SK-N-SH treated with all-trans-retinoic acid at 6 μM for 48 hours (cell line): ENCODE measurements at regions not wholly inside any gene's neighbourhood (a gene's known extent, or its start where the extent isn't known, plus 50 kb on each side); places are given as distances from the start of the nearest gene placed in this dataset.

Source experiments
- ARNTL ChIP-seq: fragments of 450-650 bp; formaldehyde crosslinking; IDR thresholded peaks from 2 replicates; pipeline ENCODE4 v1.5.0; 2020; ENCODE audit warnings: low read depth, mild to moderate bottlenecking, moderate library complexity, borderline replicate concordance
- PATZ1 ChIP-seq: fragments of 250-450 bp; sonication (Bioruptor Pico); IDR thresholded peaks from 2 replicates; pipeline ENCODE4 v1.8.0; 2020; ENCODE audit warnings: mild to moderate bottlenecking, moderate library complexity, borderline replicate concordance
- RARB ChIP-seq: fragments of 250-450 bp; sonication (Bioruptor Pico); IDR thresholded peaks from 2 replicates; pipeline ENCODE4 v1.8.0; 2021; ENCODE audit warnings: mild to moderate bottlenecking, moderate library complexity

- TF ChIP-seq PATZ1 (no peak), RARB (CRISPR knock-in tag) (no peak), ARNTL (no peak)
Measured at GRCh38 chr12:39007619-39008018, 102.2 kb upstream of the CPNE8 start.
